T47D (cell line): ENCODE measurements at regions not wholly inside any gene's neighbourhood (a gene's known extent, or its start where the extent isn't known, plus 50 kb on each side); places are given as distances from the start of the nearest gene placed in this dataset.
A peak's percentile ranks its signal among the peaks of the same experiment; 100 is the strongest.

Experiments
- DNase-seq, 2 experiments: peaks; one replicate each; pipeline versions ENCODE4 v3.0.0 to v3.0.0-alpha.2; 2011 to 2012; ENCODE audit warnings: low read depth in 1 of 2, low spot score in 1 of 2
- JUND ChIP-seq: IDR thresholded peaks from 2 replicates; pipeline ENCODE4 v1.6.1; 2012; ENCODE audit warnings: low read depth
- in situ Hi-C: cut with HindIII; loops from 2 replicates; pipeline ENCODE4 v1.10.0; 2016; ENCODE audit warnings: low sequenced_read_pairs, low pct_unique_long_range_greater_than_20kb

DNA sequence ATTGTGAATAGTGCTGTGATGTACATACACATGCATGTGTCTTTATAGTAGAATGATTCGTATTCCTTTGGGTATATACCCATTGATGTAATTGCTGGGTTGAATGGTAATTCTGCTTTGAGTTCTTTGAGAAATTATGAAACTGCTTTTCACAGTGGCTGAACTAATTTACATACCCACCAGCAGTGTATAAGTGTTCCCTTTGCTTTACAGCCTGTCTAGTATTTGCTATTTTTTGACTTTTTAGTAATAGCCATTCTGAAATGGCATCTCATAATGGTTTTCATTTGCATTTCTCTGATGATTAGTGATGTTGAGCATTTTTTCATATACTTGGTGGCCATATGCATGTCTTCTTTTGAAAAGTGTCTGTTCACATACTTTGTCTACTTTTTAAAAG, 54.5 kb upstream of the FAM78B start:
- TF ChIP-seq JUND, result no peak
- no peak for DNase-seq
- in situ Hi-C loops, result no loop called here

DNA sequence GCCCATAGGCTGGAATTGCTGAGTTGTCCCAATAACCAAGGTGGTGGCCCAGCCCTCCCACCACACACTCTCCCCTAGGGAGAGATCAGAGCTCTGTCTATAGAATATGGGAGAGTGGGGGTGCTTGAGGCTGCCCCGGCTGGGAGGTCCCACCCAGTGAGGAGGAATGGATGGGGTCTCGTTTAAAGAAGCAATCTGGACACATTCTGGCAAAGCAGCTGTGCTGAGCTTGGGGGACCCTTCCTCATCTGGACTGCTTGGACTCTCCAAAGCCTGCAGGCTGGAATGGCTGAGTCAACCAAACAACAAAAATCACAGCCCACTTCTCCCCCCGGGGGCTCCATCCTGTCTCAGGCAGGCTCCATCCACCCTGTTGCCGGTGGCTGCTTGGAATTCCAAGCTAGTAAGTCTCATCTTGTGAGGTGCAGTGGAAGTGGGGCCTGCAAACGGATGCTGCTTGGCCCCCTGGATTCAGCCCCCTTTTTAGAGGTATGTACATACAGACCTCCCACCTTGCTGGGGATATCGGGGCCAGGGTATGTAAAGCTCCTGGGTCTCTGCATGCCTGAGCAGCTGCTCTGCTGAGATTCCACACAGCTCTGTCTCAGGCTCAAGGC, 67.1 kb upstream of the FAM78B start:
- TF ChIP-seq JUND, result no peak
- in situ Hi-C loops, result no loop called here
- no peak for DNase-seq

DNA sequence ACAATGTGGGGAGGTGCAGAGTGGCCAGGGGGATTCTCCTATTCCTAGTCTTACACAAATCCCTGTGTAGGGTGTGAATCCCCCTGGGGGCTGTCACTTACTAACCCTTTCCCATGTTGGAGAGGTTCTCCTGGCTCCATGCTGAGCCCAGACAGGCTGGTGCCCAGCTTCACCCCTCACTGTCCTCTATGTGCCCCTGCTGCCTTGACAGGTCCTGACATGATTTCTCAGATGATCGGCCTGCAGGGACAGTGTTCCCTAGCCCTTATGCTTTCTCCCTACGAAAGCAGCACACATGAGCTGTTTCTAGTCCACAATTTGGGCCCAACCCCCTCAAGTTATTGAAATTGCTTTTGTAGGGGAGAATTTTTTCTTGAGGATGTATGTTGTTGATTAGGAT, 68.9 kb upstream of the FAM78B start:
- DNase-seq, result no peak
- in situ Hi-C loops, result no loop called here

DNA sequence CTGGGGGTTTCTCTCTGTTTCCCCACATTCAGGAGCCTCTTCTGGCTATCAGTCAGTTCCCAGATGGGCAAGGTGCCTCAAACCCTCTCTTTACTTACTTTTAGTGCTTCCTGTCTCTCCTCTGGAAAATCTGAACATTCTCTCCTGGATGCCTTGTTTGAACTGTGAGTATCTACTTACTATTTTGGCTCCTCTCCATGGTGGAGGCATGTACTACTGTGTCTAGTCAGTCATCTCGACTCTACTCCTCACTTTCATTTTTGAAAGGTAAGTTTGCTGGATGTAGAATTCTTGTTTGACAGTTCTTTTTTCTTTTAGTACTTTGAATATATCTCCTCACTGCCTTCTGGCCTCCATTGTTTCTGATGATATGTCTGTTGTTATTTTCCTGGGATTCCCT, 70.9 kb upstream of the FAM78B start:
- TF ChIP-seq JUND, result no peak
- in situ Hi-C loops, result no loop called here
- peak in 1 of 2 experiments; percentile 9 for DNase-seq

More for the DNA sequence above, 68.9 kb upstream of the FAM78B start:
- TF ChIP-seq JUND, result no peak

DNA sequence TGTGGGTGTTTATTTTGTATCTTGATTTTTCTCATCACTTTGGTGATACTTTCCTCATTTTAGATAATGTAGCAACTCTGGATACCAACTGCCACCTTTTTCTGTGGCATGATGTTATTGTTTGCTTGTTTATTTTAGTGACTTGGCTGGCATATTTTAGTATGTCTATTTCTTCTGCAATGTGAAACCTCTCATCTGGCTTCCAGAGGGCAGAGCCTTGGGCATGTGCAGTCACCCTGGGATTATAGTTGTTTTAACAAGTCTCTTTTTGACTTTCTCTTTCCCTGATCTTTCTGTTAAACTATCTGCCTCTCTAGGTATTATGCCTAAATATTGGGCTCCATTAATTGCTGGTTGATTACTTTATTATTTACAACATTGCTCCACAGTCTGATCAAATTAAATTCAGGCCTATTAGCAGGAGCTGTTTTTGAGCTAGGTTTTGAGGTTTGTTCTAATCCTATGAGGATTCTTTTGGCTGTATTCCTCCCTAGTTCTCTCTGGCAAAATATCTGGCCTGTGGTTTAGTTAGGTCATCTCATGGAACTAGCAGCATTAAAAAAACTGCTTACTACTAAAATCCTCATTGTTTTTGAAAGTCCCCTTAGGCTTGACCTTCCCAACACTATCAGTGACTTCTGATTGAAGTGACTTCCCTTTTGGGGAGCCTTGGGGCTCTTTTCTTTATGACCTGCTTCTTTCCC, 86.4 kb upstream of the FAM78B start:
- TF ChIP-seq JUND, result no peak
- in situ Hi-C loops, result no loop called here
- DNase-seq, result no peak

DNA sequence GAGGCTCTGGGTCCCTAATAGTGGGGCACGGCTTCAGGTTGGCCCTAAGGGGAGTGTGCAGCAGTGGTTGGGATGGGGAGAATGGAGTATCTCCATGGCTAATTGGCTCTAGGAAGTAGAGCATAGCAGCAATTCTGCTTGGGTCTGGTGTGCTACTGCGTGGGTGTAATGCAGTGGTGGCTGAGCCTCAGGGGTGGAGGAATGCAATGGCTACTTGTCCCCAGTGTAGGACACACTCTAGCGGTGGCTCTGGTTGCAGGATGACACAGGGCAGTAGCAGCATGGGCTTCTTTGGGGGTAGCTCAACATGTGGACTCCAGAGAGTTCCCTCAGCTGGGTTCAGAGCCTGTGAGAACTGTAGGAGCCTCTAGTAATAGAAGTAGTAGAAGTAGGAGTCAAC, 91.2 kb upstream of the FAM78B start:
- DNase-seq, result no peak

DNA sequence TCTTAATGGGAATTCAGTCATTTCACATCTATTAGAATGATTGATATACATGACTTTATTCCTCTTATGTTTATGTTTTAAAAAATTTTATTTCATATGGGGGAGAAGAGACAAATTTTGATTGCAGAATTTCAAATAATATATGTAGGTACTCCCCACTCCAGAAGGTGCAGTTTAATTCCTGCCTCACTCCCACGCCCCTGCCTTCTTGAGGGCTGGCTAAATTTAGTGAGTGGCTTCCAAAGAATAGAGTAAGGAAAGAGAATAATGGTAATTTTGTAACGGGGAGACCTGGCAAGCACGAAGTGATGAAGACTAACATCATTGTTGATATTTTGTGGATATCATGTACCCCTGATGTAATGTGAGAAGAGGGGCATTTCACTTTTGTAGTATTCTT, 94.7 kb upstream of the FAM78B start:
- TF ChIP-seq JUND, result no peak
- in situ Hi-C loops, result no loop called here
- no peak for DNase-seq

More for the DNA sequence above, 91.2 kb upstream of the FAM78B start:
- TF ChIP-seq JUND, result no peak
- in situ Hi-C loops, result no loop called here

DNA sequence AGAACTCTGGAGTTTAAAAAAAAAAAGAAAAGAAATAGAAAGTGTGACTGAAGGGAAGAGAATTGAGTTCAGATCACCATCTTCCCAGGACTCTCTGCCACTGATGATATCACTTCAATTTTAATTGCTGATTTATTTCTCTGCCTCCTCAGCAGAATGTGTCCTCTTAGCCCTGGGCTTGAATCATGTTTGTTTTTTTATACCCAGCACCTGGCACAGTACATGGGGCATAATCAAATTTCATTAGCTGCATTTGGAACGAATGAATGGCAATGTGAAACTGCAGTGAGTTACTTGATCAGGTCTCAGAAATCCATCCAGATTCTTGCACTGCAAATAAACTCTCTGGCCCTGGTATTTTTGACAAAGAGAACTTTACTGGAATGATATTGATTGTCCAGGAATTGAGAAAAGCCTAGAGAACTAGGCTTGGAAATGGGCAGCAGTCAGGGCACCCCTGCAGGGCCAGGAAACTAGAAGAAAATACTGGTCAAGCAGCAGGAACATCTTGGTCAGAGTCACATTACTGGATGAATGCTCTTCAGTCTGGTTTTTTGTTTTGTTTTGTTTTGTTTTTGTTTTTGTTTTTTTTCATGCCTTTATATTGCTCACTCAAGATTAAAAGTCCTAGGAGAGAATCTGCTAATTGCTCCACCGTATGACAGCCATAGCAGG, 103.8 kb upstream of the FAM78B start:
- TF ChIP-seq JUND, result no peak
- in situ Hi-C loops, result no loop called here
- DNase-seq, result no peak

DNA sequence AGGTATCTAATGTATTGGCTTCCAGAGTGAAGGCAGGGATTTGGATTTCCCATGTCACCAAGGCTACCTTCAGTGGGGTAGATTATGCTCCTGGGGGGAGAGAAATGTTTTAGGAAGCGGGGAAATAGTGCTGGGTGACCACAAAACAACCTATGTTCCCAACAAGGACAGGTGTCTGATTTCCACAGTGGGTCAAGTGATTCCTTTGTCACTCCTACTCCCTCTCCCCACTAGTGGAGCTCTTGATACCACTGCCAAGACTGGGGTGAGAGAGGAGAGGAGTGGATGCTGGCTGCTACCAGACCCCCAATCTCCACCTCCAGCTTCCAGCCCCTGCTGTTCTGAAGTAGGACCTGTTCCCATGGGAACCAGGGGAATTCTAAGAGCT, 104.3 kb upstream of the FAM78B start:
- in situ Hi-C loops, result no loop called here
- no peak for DNase-seq
- TF ChIP-seq JUND, result no peak

DNA sequence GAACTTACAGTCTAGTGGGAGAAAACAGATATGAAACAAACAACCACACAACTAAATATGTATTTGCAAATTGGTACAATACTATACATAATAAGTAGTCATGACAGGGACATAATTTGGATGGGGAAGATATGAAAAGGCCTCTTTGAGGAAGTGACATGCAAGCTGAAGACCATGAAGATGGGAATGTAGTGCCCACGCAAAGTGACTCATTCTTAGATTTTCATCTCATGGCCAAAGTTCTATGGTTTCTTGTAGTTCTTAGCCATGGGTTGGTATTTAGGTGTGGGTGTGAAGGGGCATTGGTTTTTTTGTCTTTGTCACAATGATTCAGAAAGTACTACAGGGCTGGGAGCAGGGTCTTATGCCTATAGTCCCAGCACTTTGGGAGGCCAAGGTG, 105.4 kb upstream of the FAM78B start:
- in situ Hi-C loops, result no loop called here
- no peak for TF ChIP-seq JUND
- no peak for DNase-seq

DNA sequence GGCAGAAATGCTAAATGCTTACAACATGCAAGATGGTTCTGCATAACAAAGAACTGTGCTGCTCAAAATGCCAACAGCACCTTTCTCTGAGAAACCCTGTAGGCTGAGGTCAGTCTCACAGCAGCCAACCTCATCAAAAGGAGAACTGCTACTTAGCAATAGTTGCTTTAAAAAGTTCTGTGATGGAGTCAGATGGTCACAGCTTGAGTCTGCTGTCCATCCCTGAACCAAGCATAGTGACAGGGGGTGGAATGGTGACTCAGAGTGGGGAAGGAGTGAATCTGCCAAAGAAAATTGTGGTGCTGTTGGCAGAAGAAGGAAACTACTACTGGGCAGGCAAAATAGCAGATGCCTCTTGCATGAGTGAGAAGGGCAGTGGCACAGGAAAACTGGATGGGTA, 106.0 kb upstream of the FAM78B start:
- in situ Hi-C loops, result no loop called here
- DNase-seq, result no peak

DNA sequence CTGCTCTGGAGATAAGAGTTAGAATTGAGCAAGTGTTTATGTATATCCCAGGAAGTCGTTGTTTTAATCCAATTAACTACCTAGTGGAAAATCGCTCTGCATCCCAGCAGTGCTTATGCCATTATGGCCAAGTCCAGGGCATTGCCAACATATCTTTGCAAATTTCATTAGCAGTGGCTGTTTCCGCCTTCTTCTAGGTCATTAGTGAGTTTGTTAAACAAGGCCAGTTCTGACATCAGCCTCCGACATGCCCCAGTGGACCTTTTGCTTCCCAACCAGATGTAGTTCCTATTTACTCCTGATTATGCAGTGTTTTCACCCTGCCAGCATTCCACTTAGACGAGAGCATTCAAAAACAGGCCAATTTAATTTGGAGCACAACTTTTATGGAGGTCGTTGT, 106.8 kb upstream of the FAM78B start:
- DNase-seq, result no peak
- in situ Hi-C loops, result no loop called here
- no peak for TF ChIP-seq JUND

More for the DNA sequence above, 106.0 kb upstream of the FAM78B start:
- TF ChIP-seq JUND, result no peak

DNA sequence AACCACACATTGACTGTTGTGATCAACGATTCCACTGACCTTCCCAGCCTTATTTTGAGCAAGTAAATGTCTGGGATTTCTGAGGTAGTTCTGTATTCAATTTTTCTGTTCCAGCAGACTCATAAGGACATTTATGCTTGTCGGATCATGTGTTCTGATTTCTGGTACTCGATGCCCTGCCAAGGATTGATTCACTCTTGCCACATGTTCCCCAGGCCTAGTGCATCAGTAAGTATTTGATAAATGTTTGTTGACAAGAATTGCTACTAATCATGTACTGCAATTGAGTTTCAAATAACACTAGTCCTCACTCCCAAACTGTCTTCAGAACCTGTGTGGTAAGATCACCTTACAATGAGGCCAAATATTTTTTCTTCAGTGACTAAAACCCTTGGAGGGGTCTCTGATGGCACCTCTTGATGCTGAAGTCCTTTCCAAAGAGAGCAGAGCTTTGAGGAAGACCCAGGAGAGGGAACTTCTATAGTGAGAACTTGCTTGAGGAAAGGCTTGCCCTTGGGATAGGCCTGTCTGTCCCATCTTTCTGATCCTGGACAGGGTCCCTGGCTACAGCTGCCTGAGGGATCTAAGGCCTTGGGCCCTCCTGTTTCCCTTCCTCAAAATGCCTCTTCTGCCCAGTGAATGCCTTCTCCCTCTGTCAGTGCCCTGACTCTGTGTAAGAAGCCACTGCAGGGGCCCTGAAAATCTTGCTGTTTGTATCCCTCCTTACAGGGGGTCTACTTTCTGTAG, 115.8 kb upstream of the FAM78B start:
- TF ChIP-seq JUND, result no peak
- no peak for DNase-seq
- in situ Hi-C loops, result no loop called here
